ENCODE measurements at regions not wholly inside any gene's neighbourhood (a gene's known extent, or its start where the extent isn't known, plus 50 kb on each side); places are given as distances from the start of the nearest gene placed in this dataset.

DNA sequence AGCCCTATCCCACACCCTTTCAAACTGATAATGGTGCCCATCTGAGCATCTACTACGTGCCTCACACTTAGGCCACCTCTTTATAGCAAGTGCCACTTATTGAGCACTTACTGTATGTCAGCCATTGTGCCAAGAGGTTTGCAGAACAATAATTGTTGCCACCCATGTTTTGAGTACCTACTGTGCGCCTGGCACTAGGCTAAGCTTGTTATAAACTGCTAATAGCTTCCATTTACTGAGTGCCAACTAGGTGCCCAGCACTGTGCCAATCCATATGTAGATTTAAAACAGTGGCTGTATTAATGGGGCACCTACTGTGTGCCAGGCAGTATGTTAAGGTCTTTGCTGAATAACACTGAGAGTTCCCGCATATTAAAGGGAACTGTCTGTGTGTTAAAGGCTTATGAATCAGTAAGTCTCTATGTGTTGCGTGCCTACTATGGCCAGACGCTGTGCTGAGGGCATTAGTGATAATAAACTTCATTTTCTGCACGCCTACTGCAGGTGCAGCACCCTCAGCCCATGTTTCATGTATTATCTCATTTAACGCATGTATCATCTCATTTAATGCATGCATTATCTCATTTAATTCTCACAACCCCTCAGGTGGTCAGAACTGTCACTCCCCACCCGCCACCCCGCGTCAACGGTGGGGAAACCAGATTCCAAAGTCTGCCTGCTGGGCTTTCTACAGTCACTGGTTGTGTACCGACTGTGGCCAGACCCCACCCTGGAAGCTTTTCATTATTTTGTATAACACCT is 105.0 kb downstream of the PTPRS start:
- no peak for DNase-seq (ENCODE audit: low spot score)
- TF ChIP-seq, protein P1, sequence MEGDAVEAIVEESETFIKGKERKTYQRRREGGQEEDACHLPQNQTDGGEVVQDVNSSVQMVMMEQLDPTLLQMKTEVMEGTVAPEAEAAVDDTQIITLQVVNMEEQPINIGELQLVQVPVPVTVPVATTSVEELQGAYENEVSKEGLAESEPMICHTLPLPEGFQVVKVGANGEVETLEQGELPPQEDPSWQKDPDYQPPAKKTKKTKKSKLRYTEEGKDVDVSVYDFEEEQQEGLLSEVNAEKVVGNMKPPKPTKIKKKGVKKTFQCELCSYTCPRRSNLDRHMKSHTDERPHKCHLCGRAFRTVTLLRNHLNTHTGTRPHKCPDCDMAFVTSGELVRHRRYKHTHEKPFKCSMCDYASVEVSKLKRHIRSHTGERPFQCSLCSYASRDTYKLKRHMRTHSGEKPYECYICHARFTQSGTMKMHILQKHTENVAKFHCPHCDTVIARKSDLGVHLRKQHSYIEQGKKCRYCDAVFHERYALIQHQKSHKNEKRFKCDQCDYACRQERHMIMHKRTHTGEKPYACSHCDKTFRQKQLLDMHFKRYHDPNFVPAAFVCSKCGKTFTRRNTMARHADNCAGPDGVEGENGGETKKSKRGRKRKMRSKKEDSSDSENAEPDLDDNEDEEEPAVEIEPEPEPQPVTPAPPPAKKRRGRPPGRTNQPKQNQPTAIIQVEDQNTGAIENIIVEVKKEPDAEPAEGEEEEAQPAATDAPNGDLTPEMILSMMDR (IDR thresholded peaks at IDR 0.05; ENCODE audit: extremely low read depth, missing control alignments) = no peak

DNA sequence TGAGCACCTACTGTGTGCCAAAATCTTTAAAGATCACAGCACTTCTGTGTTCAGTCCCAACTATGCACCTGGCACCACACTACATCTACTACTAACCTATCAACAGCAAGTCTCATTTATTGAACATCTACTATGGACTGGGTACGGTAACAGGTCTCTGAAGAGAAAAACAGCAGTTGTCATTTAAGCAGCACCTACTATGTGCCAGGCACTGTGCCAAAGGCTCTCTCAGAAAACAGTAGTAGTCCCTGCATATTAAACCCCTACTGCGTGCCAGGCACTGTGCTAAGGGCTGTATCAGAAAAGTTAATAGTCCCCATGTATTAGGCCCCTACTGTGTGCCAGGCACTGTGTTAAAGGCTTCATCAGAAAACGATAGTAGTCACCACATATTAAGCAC is 106.2 kb downstream of the PTPRS start:
- TF ChIP-seq, protein P1 (IDR thresholded peaks at IDR 0.05; ENCODE audit: extremely low read depth, missing control alignments) = no peak
- DNase-seq (ENCODE audit: low spot score) = no peak

DNA sequence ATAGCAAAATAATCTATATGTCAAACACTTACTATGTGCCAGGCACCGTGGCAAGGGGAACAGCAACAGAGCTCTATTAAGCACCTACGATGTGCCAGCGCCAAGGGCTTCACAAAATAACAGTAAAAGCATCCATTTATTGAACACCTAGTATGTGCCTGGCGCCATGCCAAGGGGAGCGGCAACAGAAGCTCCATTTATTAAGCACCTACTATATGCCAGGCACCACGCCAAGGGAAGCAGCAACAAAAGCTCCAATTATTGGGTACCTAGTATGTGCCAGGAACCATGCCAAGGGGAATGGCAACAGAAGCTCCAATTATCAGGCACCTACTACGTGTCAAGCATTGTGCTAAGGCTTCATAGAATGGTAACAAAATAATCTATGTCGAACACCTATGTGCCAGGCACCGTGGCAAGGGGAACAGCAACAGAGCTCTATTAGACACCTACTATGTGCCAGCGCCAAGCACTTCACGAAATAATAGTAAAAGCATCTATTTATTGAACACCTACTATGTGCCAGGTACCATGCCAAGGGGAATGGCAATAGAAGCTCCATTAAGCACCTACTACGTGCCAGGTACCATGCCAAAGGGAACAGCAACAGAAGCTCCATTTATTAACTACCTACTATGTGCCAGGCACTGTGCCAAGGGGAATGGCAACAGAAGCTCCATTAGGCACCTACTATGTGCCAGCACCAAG is 107.7 kb downstream of the PTPRS start:
- TF ChIP-seq, protein P1 (IDR thresholded peaks at IDR 0.05; ENCODE audit: extremely low read depth, missing control alignments) = no peak
- DNase-seq (ENCODE audit: low spot score) = no peak

DNA sequence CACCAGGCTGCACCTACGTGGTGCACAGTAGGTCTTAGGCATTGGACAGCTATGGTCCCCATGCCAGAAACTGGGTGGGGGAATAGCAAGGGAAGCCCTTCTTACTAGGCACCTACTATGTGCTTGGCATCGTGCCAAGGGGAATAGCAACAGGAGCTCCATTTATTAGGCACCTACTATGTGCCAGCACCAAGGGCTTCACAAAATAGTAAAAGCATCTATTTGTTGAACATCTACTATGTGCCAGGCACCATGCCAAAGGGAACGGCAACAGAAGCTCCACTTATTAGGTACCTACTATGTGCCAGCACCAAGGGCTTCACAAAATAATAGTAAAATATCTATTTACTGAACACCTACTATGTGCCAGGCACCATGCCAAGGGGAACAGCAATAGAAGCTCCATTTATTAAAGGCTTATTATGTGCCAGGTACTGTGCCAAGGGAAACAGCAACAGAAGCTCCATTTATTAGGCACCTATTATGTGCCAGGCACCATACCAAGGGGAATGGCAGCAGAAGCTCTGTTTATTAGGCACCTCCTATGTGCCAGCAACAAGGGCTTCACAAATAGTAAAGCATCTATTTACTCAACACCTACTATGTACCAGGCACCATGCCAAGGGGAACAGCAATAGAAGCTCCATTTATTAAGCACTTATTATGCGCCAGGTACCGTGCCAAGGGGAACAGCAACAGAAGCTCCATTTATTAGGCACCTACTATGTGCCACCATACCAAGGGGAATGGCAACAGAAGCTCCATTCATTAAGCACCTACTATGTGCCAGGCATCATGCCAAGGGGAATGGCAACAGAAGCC is 108.5 kb downstream of the PTPRS start:
- TF ChIP-seq, protein P1 (IDR thresholded peaks at IDR 0.05; ENCODE audit: extremely low read depth, missing control alignments) = no peak
- no peak for DNase-seq (ENCODE audit: low spot score)

DNA sequence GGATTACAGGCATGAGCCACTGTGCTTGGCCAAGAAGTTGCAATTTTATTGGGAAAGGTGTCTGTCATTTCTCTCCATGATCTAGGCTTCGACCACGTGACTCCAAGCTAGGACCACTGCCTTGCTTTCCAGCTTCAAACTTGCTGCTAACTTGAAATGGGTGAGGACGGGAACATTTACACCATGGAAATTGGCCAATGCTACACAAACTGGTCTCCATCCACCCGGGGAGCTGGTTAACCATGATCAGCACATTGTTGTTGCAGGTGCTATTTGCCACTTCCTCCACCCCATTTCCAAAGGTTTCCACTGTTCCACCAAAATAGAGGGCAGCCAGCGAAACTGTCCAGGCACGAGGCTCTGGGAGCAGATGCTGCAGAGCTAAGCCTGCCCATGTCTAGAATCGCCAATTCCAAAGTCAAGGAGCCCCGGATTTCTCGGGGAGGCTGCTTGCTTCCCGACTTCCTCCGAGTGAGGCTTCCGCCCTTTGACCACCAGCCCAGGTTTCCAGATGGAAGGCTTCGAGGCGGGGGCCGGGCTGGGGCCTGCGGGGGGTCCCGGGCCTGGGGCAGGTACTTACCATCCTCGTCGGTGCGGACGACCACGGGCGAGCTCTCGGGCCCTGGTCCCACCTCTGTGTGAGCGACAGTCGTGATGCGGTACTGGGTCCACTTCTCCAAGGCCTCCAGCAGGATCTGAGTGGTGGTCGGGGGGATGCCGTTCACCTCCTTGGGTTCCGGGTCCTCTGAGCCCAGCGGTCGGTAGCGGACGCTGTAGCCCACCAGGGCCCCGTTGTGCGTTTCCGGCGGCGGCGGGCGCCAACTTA is 109.7 kb downstream of the PTPRS start:
- TF ChIP-seq, protein P1 (IDR thresholded peaks at IDR 0.05; ENCODE audit: extremely low read depth, missing control alignments) = no peak
- DNase-seq (ENCODE audit: low spot score) = no peak

DNA sequence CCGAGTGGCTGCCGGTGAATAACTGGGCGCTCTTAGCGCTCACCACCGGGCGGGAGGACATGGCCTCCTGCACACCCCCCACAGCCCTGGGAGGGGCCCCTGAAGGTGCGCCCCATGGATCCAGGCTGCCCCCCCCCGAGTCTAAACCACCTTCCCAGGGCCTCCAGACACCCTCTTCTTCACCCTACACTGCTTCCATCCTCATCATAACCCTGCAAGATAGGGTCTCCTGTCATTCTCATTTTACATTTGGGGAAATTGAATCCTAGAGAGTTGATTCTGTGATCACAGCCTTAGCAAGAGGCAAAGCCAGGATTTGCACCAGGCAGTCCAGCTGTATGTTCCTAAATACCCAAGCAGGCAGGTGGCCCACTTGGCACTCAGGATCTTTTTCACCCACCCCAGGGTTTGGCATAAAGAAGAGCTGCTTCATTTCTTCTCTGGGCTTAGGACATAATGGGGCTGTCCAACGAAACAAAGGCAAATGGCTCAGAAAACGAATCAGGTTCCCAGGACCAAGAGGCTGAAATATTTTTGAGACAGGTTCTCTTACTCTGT is 110.8 kb downstream of the PTPRS start:
- DNase-seq (ENCODE audit: low spot score) = no peak
- TF ChIP-seq, protein P1 (IDR thresholded peaks at IDR 0.05; ENCODE audit: extremely low read depth, missing control alignments) = no peak

All from GM20000 (cell line).